A673 (cell line): ENCODE measurements at regions not wholly inside any gene's neighbourhood (a gene's known extent, or its start where the extent isn't known, plus 50 kb on each side); places are given as distances from the start of the nearest gene placed in this dataset.

Experiments used
- BruUV-seq: library from RNA; stranded (reverse); fragments of 400-500 nt; replicated peaks from 2 replicates; lab custom pipeline; 2021; lab: Mats Ljungman, UMichigan
- CTCF ChIA-PET: fragments of 300-600 bp; sonication (Branson Sonifier 250); formaldehyde crosslinking; loops from one replicate; lab custom pipeline; 2022; ENCODE audit warnings: antibody characterized with exemption; lab: Charles Lee
- POLR2A ChIA-PET: fragments of 300-600 bp; sonication (Branson Sonifier 250); formaldehyde crosslinking; loops from one replicate; lab custom pipeline; 2022; ENCODE audit warnings: antibody characterized with exemption; ENCODE audit not compliant: low non-redundant PET; lab: Charles Lee
- DNase-seq: peaks from one replicate; pipeline ENCODE4 v3.0.0-alpha.2; 2015; ENCODE audit warnings: low spot score
- H3K27ac ChIP-seq: fragments of 200-600 bp; sonication (generic); 2 replicates; pipeline ENCODE4 v1.5.1; 2016; ENCODE audit warnings: mixed run types, low read depth, mild to moderate bottlenecking, mixed read lengths, antibody characterized with exemption, low read length; ENCODE audit not compliant: poor library complexity, severe bottlenecking
- H3K27me3 ChIP-seq: fragments of 200-600 bp; sonication (generic); replicated peaks from 2 replicates; pipeline ENCODE4 v1.6.1; 2017; ENCODE audit warnings: mixed run types, low read depth, mild to moderate bottlenecking, mixed read lengths, antibody characterized with exemption, low read length; ENCODE audit not compliant: insufficient read depth, poor library complexity
- H3K36me3 ChIP-seq: fragments of 200-600 bp; sonication (generic); 2 replicates; pipeline ENCODE4 v1.6.1; 2016; ENCODE audit warnings: mixed run types, mild to moderate bottlenecking, mixed read lengths, antibody characterized with exemption, low read length; ENCODE audit not compliant: insufficient read depth, poor library complexity, severe bottlenecking
- H3K4me1 ChIP-seq: fragments of 200-600 bp; sonication (generic); 2 replicates; pipeline ENCODE4 v1.6.1; 2017; ENCODE audit warnings: mixed run types, mild to moderate bottlenecking, mixed read lengths, antibody characterized with exemption, low read length; ENCODE audit not compliant: insufficient read depth, poor library complexity, severe bottlenecking
- H3K4me3 ChIP-seq: fragments of 200-600 bp; sonication (generic); 2 replicates; pipeline ENCODE4 v1.5.1; 2016; ENCODE audit warnings: low read depth, mixed run types, mild to moderate bottlenecking, mixed read lengths, low read length; ENCODE audit not compliant: poor library complexity, severe bottlenecking
- H3K9me3 ChIP-seq: fragments of 200-600 bp; sonication (generic); 2 replicates; pipeline ENCODE4 v1.6.1; 2016; ENCODE audit warnings: mixed run types, low read depth, mild to moderate bottlenecking, mixed read lengths, antibody characterized with exemption, low read length; ENCODE audit not compliant: poor library complexity, severe bottlenecking
- EZH2 ChIP-seq: fragments of 200-600 bp; sonication (generic); IDR thresholded peaks from 2 replicates; pipeline ENCODE4 v1.6.1; 2017; ENCODE audit warnings: borderline replicate concordance, low read depth, mild to moderate bottlenecking, mixed read lengths, antibody characterized with exemption, low read length; ENCODE audit not compliant: poor library complexity, severe bottlenecking
- intact Hi-C: fragments of 100-400 bp; cut with micrococcal nuclease; formaldehyde crosslinking; loops from one replicate; pipeline ENCODE4 v1.10.0; 2022; ENCODE audit not compliant: unreplicated experiment
- TF ChIP-seq, protein P1 (sequence below): fragments of 300-800, 200-600 bp; sonication (generic); conservative IDR thresholded peaks from 2 replicates; pipeline ENCODE4 v1.5.1; 2017; ENCODE audit warnings: low read depth, mild to moderate bottlenecking, antibody characterized with exemption, low read length, moderate library complexity, mixed read lengths

GRCh38 chr2:224175538-224175937, 136.5 kb upstream of the SERPINE2 start:
- no peak for DNase-seq
- ChIA-PET CTCF (no interaction called here), POLR2A (no interaction called here)
- no TSS peak for BruUV-seq
- Histone ChIP-seq H3K9me3 (no peaks in the 10 kb centered on the region), H3K4me1 (peaks cover 23% of the 10 kb centered on the region), H3K36me3 (no peaks in the 10 kb centered on the region), H3K27ac (no peak overlapping the region), H3K27me3 (no peaks in the 10 kb centered on the region), H3K4me3 (no peak overlapping the region)
- intact Hi-C loops = no loop called here
- TF ChIP-seq, protein P1, sequence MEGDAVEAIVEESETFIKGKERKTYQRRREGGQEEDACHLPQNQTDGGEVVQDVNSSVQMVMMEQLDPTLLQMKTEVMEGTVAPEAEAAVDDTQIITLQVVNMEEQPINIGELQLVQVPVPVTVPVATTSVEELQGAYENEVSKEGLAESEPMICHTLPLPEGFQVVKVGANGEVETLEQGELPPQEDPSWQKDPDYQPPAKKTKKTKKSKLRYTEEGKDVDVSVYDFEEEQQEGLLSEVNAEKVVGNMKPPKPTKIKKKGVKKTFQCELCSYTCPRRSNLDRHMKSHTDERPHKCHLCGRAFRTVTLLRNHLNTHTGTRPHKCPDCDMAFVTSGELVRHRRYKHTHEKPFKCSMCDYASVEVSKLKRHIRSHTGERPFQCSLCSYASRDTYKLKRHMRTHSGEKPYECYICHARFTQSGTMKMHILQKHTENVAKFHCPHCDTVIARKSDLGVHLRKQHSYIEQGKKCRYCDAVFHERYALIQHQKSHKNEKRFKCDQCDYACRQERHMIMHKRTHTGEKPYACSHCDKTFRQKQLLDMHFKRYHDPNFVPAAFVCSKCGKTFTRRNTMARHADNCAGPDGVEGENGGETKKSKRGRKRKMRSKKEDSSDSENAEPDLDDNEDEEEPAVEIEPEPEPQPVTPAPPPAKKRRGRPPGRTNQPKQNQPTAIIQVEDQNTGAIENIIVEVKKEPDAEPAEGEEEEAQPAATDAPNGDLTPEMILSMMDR = no peak
- TF ChIP-seq EZH2 = no peak

DNA sequence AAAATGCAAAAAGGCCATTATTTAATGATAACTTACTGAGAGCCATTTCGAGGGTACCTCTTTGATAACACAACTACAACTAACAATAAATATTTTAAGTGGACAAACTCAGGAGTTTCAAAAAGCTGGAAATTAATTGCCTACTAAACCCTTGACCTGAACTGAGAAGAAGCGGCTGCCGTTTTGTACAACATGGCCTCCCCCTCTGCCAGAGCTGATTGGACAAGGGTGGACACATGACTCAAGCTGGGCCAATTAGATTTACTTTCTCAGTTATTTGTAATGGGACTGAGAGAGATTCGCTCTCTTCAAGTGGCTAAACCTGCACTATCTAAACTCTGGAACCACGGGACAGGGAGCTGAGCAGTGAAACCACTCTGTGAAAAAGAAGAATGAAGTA, 135.9 kb upstream of the SERPINE2 start:
- Histone ChIP-seq H3K4me3 (no peak overlapping the region), H3K27ac (no peak overlapping the region), H3K36me3 (no peaks in the 10 kb centered on the region), H3K9me3 (no peaks in the 10 kb centered on the region), H3K4me1 (peaks cover 23% of the 10 kb centered on the region), H3K27me3 (no peaks in the 10 kb centered on the region)
- intact Hi-C loops = no loop called here
- BruUV-seq = no TSS peak
- TF ChIP-seq, protein P1 = no peak
- TF ChIP-seq EZH2 = no peak
- CTCF ChIA-PET = no interaction called here
- no peak for DNase-seq
- POLR2A ChIA-PET = no interaction called here

GRCh38 chr2:224174521-224174920, 135.4 kb upstream of the SERPINE2 start:
- Histone ChIP-seq H3K27me3 (no peaks in the 10 kb centered on the region), H3K36me3 (no peaks in the 10 kb centered on the region), H3K4me1 (peaks cover 23% of the 10 kb centered on the region), H3K27ac (no peak overlapping the region), H3K4me3 (no peak overlapping the region), H3K9me3 (no peaks in the 10 kb centered on the region)
- DNase-seq = no peak
- BruUV-seq = no TSS peak
- intact Hi-C loops = no loop called here
- ChIA-PET CTCF (no interaction called here), POLR2A (no interaction called here)
- TF ChIP-seq, protein P1 = no peak
- no peak for TF ChIP-seq EZH2
